ENCODE measurements at regions not wholly inside any gene's neighbourhood (a gene's known extent, or its start where the extent isn't known, plus 50 kb on each side); places are given as distances from the start of the nearest gene placed in this dataset.

DNA sequence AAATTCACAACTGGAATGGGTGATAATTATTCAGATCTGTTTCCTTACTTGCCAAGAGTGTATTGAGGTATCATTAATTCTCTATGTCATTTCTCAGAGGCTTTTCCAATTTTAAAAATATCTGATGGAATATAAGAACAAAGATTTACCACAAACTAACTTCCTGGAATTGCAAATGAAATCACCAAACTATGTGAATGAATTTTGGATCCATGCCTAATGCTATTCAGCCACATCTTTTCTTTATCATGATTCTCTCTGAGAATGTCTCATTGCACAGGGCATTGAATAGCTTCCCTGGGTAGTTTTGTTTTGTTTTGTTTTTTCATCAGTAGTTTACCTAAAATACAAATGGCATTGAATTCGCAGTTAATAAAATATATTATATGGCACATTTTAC is 146.9 kb upstream of the FBN2 start:
- H3K9me3 ChIP-seq (ENCODE audit: control insufficient read depth in 2 of 2, insufficient read depth in 1 of 2, low read depth in 1 of 2, low read length in 1 of 2), result no peaks in the 10 kb centered on the region
- WGBS, 3 donors, result 85 to 89% (median 88%) methylated on average over 1 of the region's 1 CpG
- H3K27me3 ChIP-seq (ENCODE audit: control insufficient read depth in 3 of 3, insufficient read depth in 3 of 3, low read length in 3 of 3), result no peaks in the 10 kb centered on the region
- no peaks in the 10 kb centered on the region for H3K4me1 ChIP-seq (ENCODE audit: control insufficient read depth in 3 of 3, insufficient read depth in 2 of 3, low read depth in 1 of 3, low read length in 2 of 3)
- DNase-seq (no peak), FAIRE-seq (no peak)
- H3K4me3 ChIP-seq (ENCODE audit: low read depth in 1 of 3, low read length in 3 of 3), result no peak overlapping the region
- H3K36me3 ChIP-seq (ENCODE audit: control insufficient read depth in 3 of 3, insufficient read depth in 2 of 3, low read depth in 1 of 3, low read length in 3 of 3), result no peaks in the 10 kb centered on the region
- H3K27ac ChIP-seq (ENCODE audit: low read depth in 1 of 3, low read length in 2 of 3), result no peak overlapping the region

GRCh38 chr5:128687930-128688329 is 149.9 kb upstream of the FBN2 start:
- FAIRE-seq, result no peak
- WGBS, 3 donors, result 69 to 85% (median 72%) methylated on average over 2 of the region's 2 CpGs

DNA sequence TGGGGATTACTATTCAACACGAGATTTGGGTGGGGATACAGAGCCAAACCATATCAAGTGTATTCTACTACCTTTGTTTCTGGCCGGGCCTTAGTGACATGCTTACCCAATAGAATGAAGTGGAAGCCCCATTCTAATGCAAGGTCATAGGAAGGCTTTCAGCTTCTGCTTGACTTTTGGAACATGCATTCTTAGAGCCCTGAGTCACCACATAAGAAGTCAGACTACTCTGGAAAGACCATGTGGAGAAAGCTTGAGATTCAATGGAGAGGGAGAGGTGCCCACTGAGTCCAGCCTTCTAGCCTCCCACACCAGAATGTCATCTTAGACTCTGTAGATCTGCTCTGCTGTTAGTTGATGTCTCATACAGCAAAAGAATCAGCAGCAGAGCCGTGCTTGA is 155.7 kb upstream of the FBN2 start:
- no peaks in the 10 kb centered on the region for H3K36me3 ChIP-seq (ENCODE audit: control insufficient read depth in 3 of 3, insufficient read depth in 2 of 3, low read depth in 1 of 3, low read length in 3 of 3)
- no peak overlapping the region for H3K27ac ChIP-seq (ENCODE audit: low read depth in 1 of 3, low read length in 2 of 3)
- DNase-seq (no peak), FAIRE-seq (no peak)
- WGBS, 3 donors, result 41 to 76% (median 51%) methylated on average over 3 of the region's 3 CpGs
- no peaks in the 10 kb centered on the region for H3K4me1 ChIP-seq (ENCODE audit: control insufficient read depth in 3 of 3, insufficient read depth in 2 of 3, low read depth in 1 of 3, low read length in 2 of 3)
- no peaks in the 10 kb centered on the region for H3K27me3 ChIP-seq (ENCODE audit: control insufficient read depth in 3 of 3, insufficient read depth in 3 of 3, low read length in 3 of 3)
- no peak overlapping the region for H3K4me3 ChIP-seq (ENCODE audit: low read depth in 1 of 3, low read length in 3 of 3)
- H3K9me3 ChIP-seq (ENCODE audit: control insufficient read depth in 2 of 2, insufficient read depth in 1 of 2, low read depth in 1 of 2, low read length in 1 of 2), result no peaks in the 10 kb centered on the region

More at GRCh38 chr5:128687930-128688329, 149.9 kb upstream of the FBN2 start:
- Histone ChIP-seq H3K4me1 (ENCODE audit: control insufficient read depth in 3 of 3, insufficient read depth in 2 of 3, low read depth in 1 of 3, low read length in 2 of 3) (no peaks in the 10 kb centered on the region), H3K9me3 (ENCODE audit: control insufficient read depth in 2 of 2, insufficient read depth in 1 of 2, low read depth in 1 of 2, low read length in 1 of 2) (no peaks in the 10 kb centered on the region), H3K27me3 (ENCODE audit: control insufficient read depth in 3 of 3, insufficient read depth in 3 of 3, low read length in 3 of 3) (no peaks in the 10 kb centered on the region), H3K36me3 (ENCODE audit: control insufficient read depth in 3 of 3, insufficient read depth in 2 of 3, low read depth in 1 of 3, low read length in 3 of 3) (no peaks in the 10 kb centered on the region), H3K27ac (ENCODE audit: low read depth in 1 of 3, low read length in 2 of 3) (no peak overlapping the region), H3K4me3 (ENCODE audit: low read depth in 1 of 3, low read length in 3 of 3) (no peak overlapping the region)
- DNase-seq, result no peak

DNA sequence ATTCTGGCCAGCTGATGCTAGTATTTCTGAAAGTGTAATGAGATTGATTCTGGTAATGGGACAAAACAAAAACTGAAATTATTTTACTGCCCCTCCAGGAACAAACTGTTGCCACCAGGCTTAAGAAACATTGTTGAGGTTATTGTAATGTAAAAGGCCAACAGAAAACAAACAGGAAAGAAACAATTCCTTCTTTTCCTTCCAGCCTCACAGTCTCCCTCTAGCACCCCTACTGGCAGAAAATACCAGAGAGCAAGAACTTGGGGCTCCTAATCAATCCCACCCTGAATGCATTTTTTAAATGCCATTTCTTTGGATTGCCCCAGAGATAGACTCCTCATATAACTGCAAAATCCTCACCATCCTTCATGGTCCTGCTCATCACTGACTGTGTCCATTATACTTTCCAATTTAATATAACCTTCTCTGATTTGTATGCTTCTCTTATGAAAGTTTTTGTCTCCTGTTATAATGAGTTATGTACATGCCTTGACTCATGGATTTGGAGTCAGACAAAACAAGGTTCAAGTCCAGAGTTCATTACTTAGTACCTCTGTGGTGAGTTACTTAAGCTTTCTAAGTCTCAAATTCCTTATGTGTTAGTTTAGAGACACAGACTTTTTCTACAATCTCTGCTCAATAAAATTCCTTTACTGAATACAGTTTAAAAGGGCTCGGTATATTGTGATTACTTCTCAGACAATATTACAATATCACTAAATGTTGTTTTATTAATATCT is 157.9 kb upstream of the FBN2 start:
- Histone ChIP-seq H3K36me3 (ENCODE audit: control insufficient read depth in 3 of 3, insufficient read depth in 2 of 3, low read depth in 1 of 3, low read length in 3 of 3) (no peaks in the 10 kb centered on the region), H3K27ac (ENCODE audit: low read depth in 1 of 3, low read length in 2 of 3) (no peak overlapping the region), H3K9me3 (ENCODE audit: control insufficient read depth in 2 of 2, insufficient read depth in 1 of 2, low read depth in 1 of 2, low read length in 1 of 2) (no peaks in the 10 kb centered on the region), H3K27me3 (ENCODE audit: control insufficient read depth in 3 of 3, insufficient read depth in 3 of 3, low read length in 3 of 3) (no peaks in the 10 kb centered on the region), H3K4me3 (ENCODE audit: low read depth in 1 of 3, low read length in 3 of 3) (no peak overlapping the region), H3K4me1 (ENCODE audit: control insufficient read depth in 3 of 3, insufficient read depth in 2 of 3, low read depth in 1 of 3, low read length in 2 of 3) (no peaks in the 10 kb centered on the region)
- FAIRE-seq, result no peak
- WGBS, 3 donors, result 51 to 88% (median 86%) methylated on average over 1 of the region's 1 CpG
- DNase-seq, result no peak

DNA sequence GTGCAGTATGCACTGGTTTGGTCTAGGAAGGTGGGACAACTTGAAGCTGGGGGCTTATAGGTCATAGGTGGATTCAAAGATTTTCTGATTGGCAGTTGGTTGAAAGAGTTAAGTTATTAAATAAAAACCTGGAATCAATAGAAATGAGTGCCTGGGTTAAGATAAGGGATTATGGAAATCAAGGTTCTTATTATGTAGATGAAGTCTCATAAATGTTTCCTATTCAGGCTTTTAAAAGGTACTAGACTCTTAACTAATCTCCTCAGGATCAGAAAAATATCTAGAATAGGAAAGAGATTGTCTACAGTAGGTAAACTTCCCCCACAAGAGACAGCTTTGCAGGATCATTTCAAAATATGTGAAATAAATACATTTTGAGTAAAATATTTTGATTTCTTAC is 163.3 kb upstream of the FBN2 start:
- Histone ChIP-seq H3K27ac (ENCODE audit: low read depth in 1 of 3, low read length in 2 of 3) (no peak overlapping the region), H3K4me3 (ENCODE audit: low read depth in 1 of 3, low read length in 3 of 3) (no peak overlapping the region), H3K4me1 (ENCODE audit: control insufficient read depth in 3 of 3, insufficient read depth in 2 of 3, low read depth in 1 of 3, low read length in 2 of 3) (no peaks in the 10 kb centered on the region), H3K9me3 (ENCODE audit: control insufficient read depth in 2 of 2, insufficient read depth in 1 of 2, low read depth in 1 of 2, low read length in 1 of 2) (no peaks in the 10 kb centered on the region), H3K36me3 (ENCODE audit: control insufficient read depth in 3 of 3, insufficient read depth in 2 of 3, low read depth in 1 of 3, low read length in 3 of 3) (no peaks in the 10 kb centered on the region), H3K27me3 (ENCODE audit: control insufficient read depth in 3 of 3, insufficient read depth in 3 of 3, low read length in 3 of 3) (no peaks in the 10 kb centered on the region)
- FAIRE-seq, result no peak
- DNase-seq, result no peak

DNA sequence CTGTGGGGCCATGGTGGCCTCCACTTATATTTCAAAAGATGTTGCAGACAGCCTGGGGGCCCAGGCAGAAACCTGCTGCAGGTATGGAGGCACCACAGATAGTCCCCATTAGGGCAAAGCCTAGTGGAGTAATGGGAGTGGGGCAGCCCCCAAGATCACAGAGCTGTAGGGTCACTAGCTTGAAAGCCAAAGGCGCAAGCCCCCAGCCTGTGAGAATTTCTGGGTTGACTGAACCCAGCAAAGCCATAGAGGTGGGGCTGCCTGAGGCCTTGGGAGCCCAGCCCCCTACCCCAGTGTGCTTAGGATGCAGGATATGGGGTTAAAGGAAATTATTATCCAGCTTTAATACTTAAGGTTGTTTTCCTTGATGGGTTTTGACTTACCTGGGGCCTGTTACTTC is 165.3 kb upstream of the FBN2 start:
- no peak for DNase-seq
- H3K27me3 ChIP-seq (ENCODE audit: control insufficient read depth in 3 of 3, insufficient read depth in 3 of 3, low read length in 3 of 3), result no peaks in the 10 kb centered on the region
- H3K36me3 ChIP-seq (ENCODE audit: control insufficient read depth in 3 of 3, insufficient read depth in 2 of 3, low read depth in 1 of 3, low read length in 3 of 3), result no peaks in the 10 kb centered on the region
- H3K9me3 ChIP-seq (ENCODE audit: control insufficient read depth in 2 of 2, insufficient read depth in 1 of 2, low read depth in 1 of 2, low read length in 1 of 2), result no peaks in the 10 kb centered on the region
- no peak overlapping the region for H3K4me3 ChIP-seq (ENCODE audit: low read depth in 1 of 3, low read length in 3 of 3)
- H3K27ac ChIP-seq (ENCODE audit: low read depth in 1 of 3, low read length in 2 of 3), result no peak overlapping the region
- WGBS, 3 donors, result 96 to 100% (median 100%) methylated on average over 1 of the region's 1 CpG
- no peaks in the 10 kb centered on the region for H3K4me1 ChIP-seq (ENCODE audit: control insufficient read depth in 3 of 3, insufficient read depth in 2 of 3, low read depth in 1 of 3, low read length in 2 of 3)
- no peak for FAIRE-seq

DNA sequence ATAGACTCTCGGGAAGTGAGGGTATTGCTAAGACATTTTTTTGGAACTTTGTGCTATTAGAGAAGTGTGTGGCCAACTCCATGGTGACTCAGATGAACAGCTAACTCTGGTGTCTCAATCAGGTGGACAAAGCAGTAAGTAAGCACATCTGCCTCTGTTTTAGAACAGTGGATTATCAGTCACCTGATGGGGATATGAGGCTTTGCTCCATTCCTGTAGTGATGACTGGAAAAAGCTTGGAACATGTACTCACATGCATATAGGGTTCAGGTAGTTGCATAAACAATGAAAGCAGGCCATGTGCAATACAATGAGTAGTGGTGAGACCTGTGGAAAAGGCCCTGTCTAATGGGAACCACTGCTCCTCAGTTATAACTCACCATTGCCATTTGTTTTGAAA is 168.2 kb upstream of the FBN2 start:
- Histone ChIP-seq H3K36me3 (ENCODE audit: control insufficient read depth in 3 of 3, insufficient read depth in 2 of 3, low read depth in 1 of 3, low read length in 3 of 3) (no peaks in the 10 kb centered on the region), H3K27ac (ENCODE audit: low read depth in 1 of 3, low read length in 2 of 3) (no peak overlapping the region), H3K4me1 (ENCODE audit: control insufficient read depth in 3 of 3, insufficient read depth in 2 of 3, low read depth in 1 of 3, low read length in 2 of 3) (no peaks in the 10 kb centered on the region), H3K9me3 (ENCODE audit: control insufficient read depth in 2 of 2, insufficient read depth in 1 of 2, low read depth in 1 of 2, low read length in 1 of 2) (no peaks in the 10 kb centered on the region), H3K4me3 (ENCODE audit: low read depth in 1 of 3, low read length in 3 of 3) (no peak overlapping the region), H3K27me3 (ENCODE audit: control insufficient read depth in 3 of 3, insufficient read depth in 3 of 3, low read length in 3 of 3) (no peaks in the 10 kb centered on the region)
- DNase-seq (no peak), FAIRE-seq (no peak)
- WGBS, 3 donors, result 77 to 86% (median 77%) methylated on average over 1 of the region's 1 CpG

GRCh38 chr5:128708841-128709240 is 170.8 kb upstream of the FBN2 start:
- Histone ChIP-seq H3K4me3 (ENCODE audit: low read depth in 1 of 3, low read length in 3 of 3) (no peak overlapping the region), H3K27ac (ENCODE audit: low read depth in 1 of 3, low read length in 2 of 3) (no peak overlapping the region), H3K4me1 (ENCODE audit: control insufficient read depth in 3 of 3, insufficient read depth in 2 of 3, low read depth in 1 of 3, low read length in 2 of 3) (no peaks in the 10 kb centered on the region), H3K9me3 (ENCODE audit: control insufficient read depth in 2 of 2, insufficient read depth in 1 of 2, low read depth in 1 of 2, low read length in 1 of 2) (no peaks in the 10 kb centered on the region), H3K36me3 (ENCODE audit: control insufficient read depth in 3 of 3, insufficient read depth in 2 of 3, low read depth in 1 of 3, low read length in 3 of 3) (no peaks in the 10 kb centered on the region), H3K27me3 (ENCODE audit: control insufficient read depth in 3 of 3, insufficient read depth in 3 of 3, low read length in 3 of 3) (no peaks in the 10 kb centered on the region)
- WGBS, 3 donors, result 78 to 92% (median 81%) methylated on average over 1 of the region's 1 CpG
- no peak for FAIRE-seq
- DNase-seq, result no peak

DNA sequence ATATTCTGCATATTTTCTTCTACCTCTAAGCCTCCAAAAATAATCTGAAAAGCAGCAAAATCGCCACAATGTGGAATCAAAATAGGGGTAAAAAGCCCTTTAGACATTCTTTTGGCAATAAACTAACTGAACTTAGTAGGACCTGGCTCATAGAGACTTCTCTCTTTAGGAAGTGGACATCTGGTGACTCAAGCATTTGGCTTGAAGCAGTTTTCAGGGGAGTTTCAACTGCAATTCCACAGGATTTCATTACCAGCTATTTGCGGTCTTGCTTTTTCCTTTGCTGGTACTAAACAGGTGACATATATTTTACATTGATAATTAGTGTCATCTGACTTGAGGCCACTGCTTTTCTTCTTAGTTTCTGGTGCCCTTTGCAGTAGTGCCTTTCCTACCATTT is 173.2 kb upstream of the FBN2 start:
- H3K4me3 ChIP-seq (ENCODE audit: low read depth in 1 of 3, low read length in 3 of 3), result no peak overlapping the region
- FAIRE-seq, result no peak
- WGBS, 3 donors, result 84 to 91% (median 89%) methylated on average over 2 of the region's 2 CpGs
- H3K36me3 ChIP-seq (ENCODE audit: control insufficient read depth in 3 of 3, insufficient read depth in 2 of 3, low read depth in 1 of 3, low read length in 3 of 3), result no peaks in the 10 kb centered on the region
- no peaks in the 10 kb centered on the region for H3K27me3 ChIP-seq (ENCODE audit: control insufficient read depth in 3 of 3, insufficient read depth in 3 of 3, low read length in 3 of 3)
- DNase-seq, result no peak
- no peaks in the 10 kb centered on the region for H3K9me3 ChIP-seq (ENCODE audit: control insufficient read depth in 2 of 2, insufficient read depth in 1 of 2, low read depth in 1 of 2, low read length in 1 of 2)
- H3K27ac ChIP-seq (ENCODE audit: low read depth in 1 of 3, low read length in 2 of 3), result no peak overlapping the region
- no peaks in the 10 kb centered on the region for H3K4me1 ChIP-seq (ENCODE audit: control insufficient read depth in 3 of 3, insufficient read depth in 2 of 3, low read depth in 1 of 3, low read length in 2 of 3)

All from small intestine (tissue), 7 donors.